SK-N-SH (cell line): ENCODE measurements at regions not wholly inside any gene's neighbourhood (a gene's known extent, or its start where the extent isn't known, plus 50 kb on each side); places are given as distances from the start of the nearest gene placed in this dataset.

ENCODE experiments used
- CTCF ChIA-PET: fragments of 300-600, 350-600 bp; formaldehyde crosslinking; extraction: SDS; loops from one replicate; lab custom pipeline; 2021; lab: Yijun Ruan, JAX
- POLR2A ChIA-PET: fragments of 350-600 bp; sonication (Branson Sonifier 250); formaldehyde crosslinking; extraction: SDS; loops from one replicate; lab custom pipeline; 2020; ENCODE audit warnings: antibody characterized with exemption, inconsistent platforms; lab: Yijun Ruan, JAX
- DNase-seq: peaks from one replicate; pipeline ENCODE4 v3.0.0; 2012
- H2AFZ ChIP-seq: fragments of 200-600 bp; sonication (generic); 2 replicates; pipeline ENCODE4 v1.8.1; 2016; ENCODE audit warnings: antibody characterized with exemption, mild to moderate bottlenecking, low read depth
- H3F3A ChIP-seq: fragments of 200-600 bp; sonication (generic); replicated peaks from 2 replicates; pipeline ENCODE3; 2016; ENCODE audit warnings: antibody characterized with exemption, mild to moderate bottlenecking; ENCODE audit not compliant: insufficient read depth
- H3K27ac ChIP-seq, 2 experiments: fragments of 200-500 bp in 1 of 2; fragments of 200-600 bp in 1 of 2; sonication (Bioruptor generic) in 1 of 2; sonication (generic), shearing (Covaris generic) in 1 of 2; 2 replicates each; pipeline versions ENCODE4 v1.5.1 to v1.6.1; 2014 to 2016; ENCODE audit warnings: low read depth in 2 of 2, inconsistent platforms in 1 of 2, low read length in 1 of 2, mild to moderate bottlenecking in 1 of 2, mixed read lengths in 1 of 2
- H3K27me3 ChIP-seq: fragments of 200-600 bp; sonication (generic), shearing (Covaris generic); 2 replicates; pipeline ENCODE4 v1.6.1; 2016; ENCODE audit warnings: mixed run types; ENCODE audit not compliant: insufficient read depth
- H3K36me3 ChIP-seq, 2 experiments: fragments of 200-500 bp in 1 of 2; fragments of 200-600 bp in 1 of 2; sonication (Bioruptor generic) in 1 of 2; sonication (generic) in 1 of 2; replicated peaks in 1 of 2; 2 replicates each; pipeline versions ENCODE3 to v1.5.1; 2014 to 2016; ENCODE audit warnings: low read length in 1 of 2, mild to moderate bottlenecking in 1 of 2; ENCODE audit not compliant: insufficient read depth in 2 of 2, control insufficient read depth in 1 of 2
- H3K4me1 ChIP-seq, 2 experiments: fragments of 200-500 bp in 1 of 2; fragments of 200-600 bp in 1 of 2; sonication (Bioruptor generic) in 1 of 2; sonication (generic), shearing (Covaris generic) in 1 of 2; 2 replicates each; pipeline versions ENCODE4 v1.5.1 to v1.6.1; 2014 to 2016; ENCODE audit warnings: low read depth in 1 of 2, low read length in 1 of 2, mixed run types in 1 of 2; ENCODE audit not compliant: insufficient read depth in 2 of 2, control insufficient read depth in 1 of 2
- H3K4me2 ChIP-seq: fragments of 200-600 bp; sonication (generic), shearing (Covaris generic); 2 replicates; pipeline ENCODE4 v1.6.1; 2017; ENCODE audit warnings: mixed run types
- H3K4me3 ChIP-seq, 2 experiments: fragments of 200-500 bp in 1 of 2; fragments of 200-600 bp in 1 of 2; sonication (Bioruptor generic) in 1 of 2; sonication (generic), shearing (Covaris generic) in 1 of 2; 2 replicates each; pipeline versions ENCODE4 v1.5.1 to v1.8.1; 2014 to 2016; ENCODE audit warnings: low read depth in 2 of 2, inconsistent platforms in 1 of 2, low read length in 1 of 2, mild to moderate bottlenecking in 1 of 2, mixed read lengths in 1 of 2, moderate library complexity in 1 of 2
- H3K79me2 ChIP-seq: fragments of 200-600 bp; sonication (generic); 2 replicates; pipeline ENCODE4 v1.8.1; 2017; ENCODE audit warnings: mild to moderate bottlenecking; ENCODE audit not compliant: insufficient read depth
- H3K9ac ChIP-seq: fragments of 200-600 bp; sonication (generic); 2 replicates; pipeline ENCODE4 v1.6.1; 2017; ENCODE audit warnings: mixed run types
- H3K9me2 ChIP-seq: fragments of 200-600 bp; sonication (generic); 2 replicates; pipeline ENCODE4 v1.6.1; 2017; ENCODE audit warnings: mixed run types
- H3K9me3 ChIP-seq: fragments of 200-600 bp; sonication (generic); 2 replicates; pipeline ENCODE4 v1.6.1; 2017; ENCODE audit warnings: mixed run types, mild to moderate bottlenecking, moderate library complexity
- H4K20me1 ChIP-seq: fragments of 200-600 bp; sonication (generic); 2 replicates; pipeline ENCODE4 v1.6.1; 2017; ENCODE audit warnings: mild to moderate bottlenecking, mixed run types; ENCODE audit not compliant: insufficient read depth
- CHD2 ChIP-seq: fragments of 150-350 bp; IDR thresholded peaks from 2 replicates; pipeline ENCODE4 v1.6.1; 2018; ENCODE audit warnings: low read length; ENCODE audit not compliant: partially characterized antibody
- ELF1 ChIP-seq: IDR thresholded peaks from 2 replicates; pipeline ENCODE4 v1.4.0; 2012
- EP300 ChIP-seq, 2 experiments: IDR thresholded peaks; 2 replicates each; pipeline versions ENCODE4 v1.4.0 to v1.6.1; 2012; ENCODE audit warnings: borderline replicate concordance in 1 of 2, low read depth in 1 of 2, low read length in 1 of 2
- FOXM1 ChIP-seq: IDR thresholded peaks from 2 replicates; pipeline ENCODE4 v1.4.0; 2012; ENCODE audit warnings: low read depth, mild to moderate bottlenecking
- GABPA ChIP-seq: IDR thresholded peaks from 2 replicates; pipeline ENCODE4 v1.4.0; 2012; ENCODE audit warnings: low read depth, mild to moderate bottlenecking
- GATA2 ChIP-seq: sonication (generic); formaldehyde crosslinking; IDR thresholded peaks from 2 replicates; pipeline ENCODE4 v1.5.0; 2020; ENCODE audit warnings: mild to moderate bottlenecking, missing genetic modification reagents
- JUND ChIP-seq: IDR thresholded peaks from 2 replicates; pipeline ENCODE4 v1.4.0; 2012
- MXI1 ChIP-seq: IDR thresholded peaks from 2 replicates; pipeline ENCODE4 v1.6.1; 2012; ENCODE audit warnings: mild to moderate bottlenecking, low read depth, low read length, improper control_type of control experiment
- NRF1 ChIP-seq: IDR thresholded peaks from 2 replicates; pipeline ENCODE4 v1.6.1; 2012; ENCODE audit warnings: low read depth, mild to moderate bottlenecking, low read length
- PBX3 ChIP-seq: IDR thresholded peaks from 2 replicates; pipeline ENCODE4; 2012
- RCOR1 ChIP-seq: fragments of 150-350 bp; IDR thresholded peaks from 2 replicates; pipeline ENCODE4 v1.6.1; 2017; ENCODE audit warnings: antibody characterized with exemption, low read length
- REST ChIP-seq: IDR thresholded peaks from 2 replicates; pipeline ENCODE4 v1.6.1; 2012; ENCODE audit warnings: mild to moderate bottlenecking, low read depth, low read length, moderate library complexity
- TEAD4 ChIP-seq: IDR thresholded peaks from 2 replicates; pipeline ENCODE4 v1.4.0; 2012; ENCODE audit warnings: mild to moderate bottlenecking, borderline replicate concordance; ENCODE audit not compliant: insufficient read depth
- USF2 ChIP-seq: fragments of 150-350 bp; IDR thresholded peaks from 2 replicates; pipeline ENCODE4 v1.6.1; 2017; ENCODE audit warnings: antibody characterized with exemption, low read length, low read depth, borderline replicate concordance
- ZBTB33 ChIP-seq: IDR thresholded peaks from 2 replicates; pipeline ENCODE4 v1.4.0; 2012; ENCODE audit warnings: low read depth, borderline replicate concordance
- WGBS: methylation state at CpG from one replicate; pipeline ENCODE4 v1.1.6; 2017; ENCODE audit warnings: low lambda C conversion rate; 5-methylcytosine and 5-hydroxymethylcytosine counted together

- DNase-seq = no peak
- 80% methylated on average over 8 of the region's 8 CpGs for WGBS
- no peak overlapping the region for H3K4me2 ChIP-seq
- H3K4me1 ChIP-seq = no peaks in the 10 kb centered on the region; a peak in 1 of 4 replicates
- no peaks in the 10 kb centered on the region for H3K9me2 ChIP-seq
- H3K9ac ChIP-seq = no peak overlapping the region
- no peak overlapping the region for H2AFZ ChIP-seq
- H3K9me3 ChIP-seq = no peaks in the 10 kb centered on the region
- H3K79me2 ChIP-seq = no peaks in the 10 kb centered on the region
- TF ChIP-seq TEAD4 (no peak), MXI1 (no peak), PBX3 (no peak)
- POLR2A ChIA-PET = no interaction called here
- no peaks in the 10 kb centered on the region for H3K27me3 ChIP-seq
- H4K20me1 ChIP-seq = no peaks in the 10 kb centered on the region
- no peak overlapping the region for H3K27ac ChIP-seq
- CTCF ChIA-PET = interaction anchor here (0.6 to 0.9 kb wide), 2 partner anchors 11 to 77 kb away, joined by 3 to 4 read pairs; no protein-coding TSS in a partner anchor
- H3K4me3 ChIP-seq = no peak overlapping the region
- H3F3A ChIP-seq = no peaks in the 10 kb centered on the region
- H3K36me3 ChIP-seq = no peaks in the 10 kb centered on the region
Observed at GRCh38 chr17:72187556-72187955, 66.7 kb downstream of the SOX9 start.

GRCh38 chr17:72188801-72189200 is 68.0 kb downstream of the SOX9 start:
- TF ChIP-seq JUND = no peak
- TF ChIP-seq EP300 (IDR thresholded peaks at IDR 0.05; ENCODE audit: borderline replicate concordance in 1 of 2, low read depth in 1 of 2, low read length in 1 of 2) = no peak
- TF ChIP-seq RCOR1 = no peak
- TF ChIP-seq NRF1 = no peak
- TF ChIP-seq GABPA = no peak
- TF ChIP-seq TEAD4 = no peak
- TF ChIP-seq CHD2 = no peak
- no peak for TF ChIP-seq PBX3
- no peak for TF ChIP-seq ZBTB33
- no peak for TF ChIP-seq USF2
- TF ChIP-seq REST = no peak
- TF ChIP-seq ELF1 = no peak
- no peak for TF ChIP-seq GATA2
- TF ChIP-seq FOXM1 = no peak
- no peak for DNase-seq
- H3K4me2 ChIP-seq = no peak overlapping the region
- no peaks in the 10 kb centered on the region; a peak in 1 of 4 replicates for H3K4me1 ChIP-seq
- 92% methylated on average over 2 of the region's 2 CpGs for WGBS
- H3K79me2 ChIP-seq = no peaks in the 10 kb centered on the region
- H3K4me3 ChIP-seq = no peak overlapping the region
- CTCF ChIA-PET = no interaction called here
- H3F3A ChIP-seq = no peaks in the 10 kb centered on the region
- H3K27me3 ChIP-seq = no peaks in the 10 kb centered on the region
- no peak overlapping the region for H3K27ac ChIP-seq
- H3K9ac ChIP-seq = no peak overlapping the region
- POLR2A ChIA-PET = no interaction called here
- no peak overlapping the region for H2AFZ ChIP-seq
- H4K20me1 ChIP-seq = no peaks in the 10 kb centered on the region
- H3K36me3 ChIP-seq = no peaks in the 10 kb centered on the region
- no peaks in the 10 kb centered on the region for H3K9me2 ChIP-seq
- H3K9me3 ChIP-seq = no peaks in the 10 kb centered on the region
